HG03432 (cell line): ENCODE measurements at regions not wholly inside any gene's neighbourhood (a gene's known extent, or its start where the extent isn't known, plus 50 kb on each side); places are given as distances from the start of the nearest gene placed in this dataset.

Experiments used
- ATAC-seq: cut with Tn5 transposase; IDR thresholded peaks from one replicate; pipeline ENCODE4 v1.9.1; 2021; ENCODE audit warnings: mild to moderate bottlenecking, moderate library complexity; ENCODE audit not compliant: unreplicated experiment

DNA sequence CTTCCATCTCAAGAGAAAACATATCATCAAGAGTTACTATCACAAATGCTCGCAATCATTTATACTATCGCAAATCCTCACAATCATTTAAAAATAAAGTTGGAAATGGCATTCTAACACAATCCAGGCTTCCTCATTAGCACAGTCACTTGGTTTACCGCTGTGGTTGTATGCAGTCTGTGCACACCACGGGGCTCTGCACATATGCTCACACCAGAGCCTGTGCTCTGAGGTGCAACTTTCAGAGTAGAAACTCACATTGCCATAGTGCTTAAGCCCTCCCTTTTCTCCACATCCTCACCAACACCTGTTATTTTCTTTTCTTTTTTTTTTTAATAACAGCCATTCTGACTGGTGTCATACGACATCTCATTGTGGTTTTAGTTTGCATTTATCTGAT lies 235.6 kb upstream of the KLF6 start:
- no peak for ATAC-seq

DNA sequence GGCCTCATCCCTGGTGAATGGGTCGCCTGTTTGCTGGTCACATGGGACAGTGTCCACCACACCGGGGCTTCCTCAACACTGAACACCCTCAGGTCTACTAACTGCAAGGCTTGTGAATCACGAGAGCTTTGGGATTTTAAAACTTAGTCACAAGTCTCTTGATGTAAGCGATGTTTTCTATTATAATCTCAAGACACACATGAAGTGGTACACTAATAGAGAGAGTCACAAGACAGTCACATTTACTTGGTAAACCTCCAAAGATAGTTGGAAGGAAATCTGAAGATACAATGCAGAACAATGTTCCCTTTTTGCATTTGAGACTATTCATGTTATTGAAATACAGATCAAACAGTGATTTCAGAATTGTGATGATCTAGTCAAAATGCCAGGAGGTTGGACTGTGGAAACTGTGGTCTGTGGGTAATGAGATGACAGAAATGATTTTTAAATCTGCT lies 233.1 kb upstream of the KLF6 start:
- ATAC-seq, result no peak

DNA sequence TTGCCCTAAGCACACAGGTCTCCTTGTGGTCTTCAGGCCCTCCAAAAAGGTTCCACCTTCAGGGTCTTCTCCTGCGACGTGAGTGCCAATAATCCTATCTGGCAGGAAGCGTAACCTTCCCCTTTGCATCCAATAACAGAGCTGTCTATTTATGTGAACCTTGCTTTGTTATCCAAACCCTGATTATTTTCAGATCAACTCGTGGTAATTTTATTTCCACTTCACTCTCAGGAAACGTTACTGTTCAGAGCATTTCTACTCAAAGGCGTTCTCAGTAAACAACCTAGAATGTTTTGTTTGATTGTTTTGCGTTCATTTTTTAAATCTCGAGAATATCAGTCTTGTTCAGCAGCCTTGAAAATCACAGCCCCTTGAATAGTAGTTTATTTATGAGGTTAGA lies 232.3 kb upstream of the KLF6 start:
- no peak for ATAC-seq

GRCh38 chr10:4016214-4016740 lies 231.3 kb upstream of the KLF6 start:
- ATAC-seq, result no peak

- peak; percentile 92 for ATAC-seq
Measured at GRCh38 chr10:4013651-4014121, 228.7 kb upstream of the KLF6 start.

- no peak for ATAC-seq
Measured at GRCh38 chr10:4012848-4013247, 227.8 kb upstream of the KLF6 start.

GRCh38 chr10:4011136-4011812 lies 226.3 kb upstream of the KLF6 start:
- no peak for ATAC-seq

- no peak for ATAC-seq
Measured at GRCh38 chr10:4008676-4009382, 223.8 kb upstream of the KLF6 start.

DNA sequence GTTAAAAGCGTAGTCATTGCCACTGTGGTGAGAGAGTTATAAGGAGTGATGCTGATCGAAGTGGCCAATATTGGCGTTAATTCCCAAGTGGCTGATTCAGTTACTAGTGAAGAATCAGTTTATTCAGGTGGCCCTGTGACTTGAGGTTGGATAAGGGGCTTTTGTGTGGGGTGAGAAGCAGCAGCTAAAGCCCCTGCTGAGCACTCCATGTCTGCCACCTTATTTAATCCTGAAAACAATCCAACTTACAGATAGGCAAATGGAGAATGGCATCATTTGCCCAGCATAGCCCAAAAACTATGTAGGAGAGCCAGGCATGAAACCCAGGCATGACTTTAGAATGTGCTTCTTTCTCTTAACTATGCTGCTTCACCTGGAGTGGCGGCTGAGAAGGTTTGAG lies 222.8 kb upstream of the KLF6 start:
- no peak for ATAC-seq

GRCh38 chr10:4006858-4007257 lies 221.8 kb upstream of the KLF6 start:
- no peak for ATAC-seq

GRCh38 chr10:4006051-4006450 lies 221.0 kb upstream of the KLF6 start:
- ATAC-seq, result no peak

DNA sequence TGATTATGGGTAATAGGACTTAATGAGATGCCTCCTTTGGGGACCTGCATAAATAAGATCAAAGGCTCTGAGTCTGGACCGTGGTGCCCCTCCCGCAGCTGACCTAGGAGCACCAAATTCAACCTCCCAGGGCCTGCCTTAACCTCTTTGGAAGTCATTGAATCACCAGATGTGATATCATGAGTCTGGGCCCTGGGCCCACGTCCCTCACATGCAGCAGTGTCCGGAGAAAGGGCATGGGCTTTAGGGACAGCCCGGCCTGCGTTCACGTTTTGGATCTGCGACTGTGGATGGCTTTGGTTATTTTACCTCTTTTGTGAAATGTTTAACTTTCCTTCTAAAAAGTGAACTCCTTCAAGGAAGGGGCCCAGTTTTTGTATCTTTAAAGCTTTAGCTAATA lies 220.0 kb upstream of the KLF6 start:
- ATAC-seq, result no peak

- ATAC-seq, result no peak
Measured at GRCh38 chr10:4004144-4004543, 219.1 kb upstream of the KLF6 start.

DNA sequence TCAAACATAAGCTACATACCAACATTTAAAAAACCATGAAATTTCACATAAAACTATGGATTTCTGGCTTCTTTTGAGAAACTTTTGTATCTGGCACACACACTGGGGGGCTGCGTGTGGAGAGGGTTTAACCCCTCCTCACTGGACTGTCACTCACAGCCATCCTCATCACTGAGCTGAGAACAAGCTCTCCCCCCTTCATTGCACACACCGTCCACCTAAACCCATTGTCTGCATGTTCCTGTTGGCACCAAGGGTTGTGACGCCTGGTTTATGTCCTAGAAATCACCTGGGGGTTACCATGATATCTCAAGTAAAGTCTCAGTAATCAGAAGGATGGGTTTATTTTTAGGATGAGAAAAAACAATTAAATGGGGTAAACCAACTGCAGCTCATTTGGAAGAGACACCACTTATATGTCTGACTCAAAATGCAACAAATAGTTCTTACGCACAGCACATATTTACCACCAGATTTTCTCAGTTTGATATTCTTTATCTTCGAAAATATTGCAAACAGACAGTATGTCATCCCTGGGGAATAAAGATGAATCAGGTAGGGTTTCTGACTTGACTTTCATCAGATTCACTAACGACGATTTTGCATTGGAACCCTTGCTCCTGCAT lies 218.5 kb upstream of the KLF6 start:
- ATAC-seq, result peak; percentile 82

GRCh38 chr10:4001811-4002210 lies 216.8 kb upstream of the KLF6 start:
- no peak for ATAC-seq

DNA sequence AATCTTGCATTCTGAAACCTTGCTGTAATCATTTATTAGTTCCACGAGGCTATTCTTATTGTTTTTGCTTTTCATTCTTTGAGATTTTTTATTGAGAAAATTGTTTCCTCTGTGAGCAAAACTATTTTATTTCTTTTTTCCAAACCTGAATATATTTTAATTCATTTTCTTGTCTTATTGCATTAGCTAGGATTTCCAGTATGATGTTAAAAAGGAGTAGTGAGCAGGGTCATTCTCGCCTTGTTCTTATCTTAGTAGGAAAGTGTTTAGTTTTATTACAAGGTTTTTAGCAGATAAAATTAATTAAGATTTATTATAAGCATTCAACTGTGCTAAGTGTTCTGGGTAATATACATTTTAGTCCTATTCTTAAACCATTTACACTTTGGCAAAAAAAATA lies 214.6 kb upstream of the KLF6 start:
- no peak for ATAC-seq

- no peak for ATAC-seq
Measured at GRCh38 chr10:3996697-3997096, 211.7 kb upstream of the KLF6 start.

- ATAC-seq, result no peak
Measured at GRCh38 chr10:3995302-3996210, 210.5 kb upstream of the KLF6 start.

DNA sequence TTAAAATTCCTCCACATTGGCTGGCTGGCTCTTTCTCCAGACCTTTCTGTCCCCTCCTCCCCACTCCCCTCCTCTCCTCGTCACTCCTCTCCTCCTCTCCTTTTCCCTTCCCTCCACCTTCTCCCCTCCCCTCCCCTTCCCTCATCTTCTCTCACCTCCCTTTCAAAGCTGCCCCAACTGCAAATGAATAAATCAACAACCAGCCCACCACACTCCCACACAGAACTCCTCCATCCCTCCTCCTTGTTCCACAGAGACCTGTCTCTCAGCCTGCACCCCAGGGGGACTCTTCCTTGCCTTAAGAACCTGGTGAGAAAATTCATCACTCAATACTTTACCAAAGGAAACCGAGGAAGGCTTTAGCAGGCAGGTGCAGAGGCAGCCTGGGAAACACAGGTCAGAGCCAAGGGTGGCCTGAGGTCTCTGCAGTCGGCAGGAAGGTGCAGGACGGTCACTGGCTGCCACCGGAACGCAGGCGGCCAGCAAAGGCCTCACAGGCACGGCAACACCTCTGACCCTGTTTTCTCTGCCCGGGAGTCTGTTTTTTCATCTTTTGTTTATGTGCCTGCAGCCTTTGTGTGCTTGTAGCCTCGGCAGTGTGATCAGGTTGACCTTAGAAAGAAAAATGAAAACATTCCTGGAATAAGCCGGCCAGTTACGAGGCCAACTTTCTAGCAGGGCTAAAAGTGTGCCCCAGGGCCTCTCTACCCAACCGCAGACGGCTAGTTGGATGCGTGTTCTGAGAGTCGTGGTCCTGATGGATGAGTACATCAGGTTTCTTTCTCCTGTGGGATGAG lies 207.6 kb upstream of the KLF6 start:
- no peak for ATAC-seq

DNA sequence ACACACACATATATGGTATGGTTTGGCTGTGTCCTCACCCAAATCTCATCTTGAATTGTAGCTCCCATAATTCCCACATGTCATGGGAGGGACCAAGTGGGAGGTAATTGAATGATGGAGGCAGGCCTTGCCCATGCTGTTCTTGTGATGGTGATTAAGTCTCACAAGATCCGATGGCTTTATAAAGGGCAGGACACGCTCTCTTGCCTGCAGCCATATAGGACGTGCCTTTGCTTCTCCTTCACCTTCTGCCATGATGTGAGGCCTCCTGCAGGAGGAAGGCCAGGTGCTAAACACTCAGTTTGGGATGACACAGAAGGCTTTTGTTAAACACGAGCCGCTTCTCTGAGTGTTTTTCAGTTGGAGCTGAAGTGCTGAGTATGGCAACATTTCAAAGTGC lies 205.3 kb upstream of the KLF6 start:
- ATAC-seq, result no peak
